ENCODE measurements at regions not wholly inside any gene's neighbourhood (a gene's known extent, or its start where the extent isn't known, plus 50 kb on each side); places are given as distances from the start of the nearest gene placed in this dataset.
"Not testable (repeated sequence)": the region's sequence is repeated elsewhere in the genome, so short reads cannot be mapped to it uniquely, and the experiment has no call there.

DNA sequence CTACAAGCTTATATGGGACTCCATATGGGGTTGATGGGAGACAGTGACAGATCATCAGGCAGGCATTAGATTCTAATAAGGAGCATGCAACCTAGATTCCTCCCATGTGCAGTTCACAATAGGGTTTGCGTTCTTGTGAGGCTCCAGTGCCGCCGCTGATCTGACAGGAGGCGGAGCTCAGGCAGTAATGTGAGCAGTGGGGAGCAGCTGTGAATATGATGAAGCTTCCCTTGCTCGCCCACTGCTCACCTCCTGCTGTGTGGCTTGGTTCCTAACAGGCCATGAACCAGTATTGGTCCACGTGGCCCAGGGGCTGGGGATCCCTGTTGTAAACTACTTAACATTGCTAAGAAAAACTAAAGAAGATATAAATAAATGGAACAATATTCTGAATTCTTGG, 378.4 kb downstream of the KCNRG start:
- DNase-seq (ENCODE audit: low spot score) (no peak), ATAC-seq (ENCODE audit: low FRiP score) (no peak)
- TF ChIP-seq, protein P1, sequence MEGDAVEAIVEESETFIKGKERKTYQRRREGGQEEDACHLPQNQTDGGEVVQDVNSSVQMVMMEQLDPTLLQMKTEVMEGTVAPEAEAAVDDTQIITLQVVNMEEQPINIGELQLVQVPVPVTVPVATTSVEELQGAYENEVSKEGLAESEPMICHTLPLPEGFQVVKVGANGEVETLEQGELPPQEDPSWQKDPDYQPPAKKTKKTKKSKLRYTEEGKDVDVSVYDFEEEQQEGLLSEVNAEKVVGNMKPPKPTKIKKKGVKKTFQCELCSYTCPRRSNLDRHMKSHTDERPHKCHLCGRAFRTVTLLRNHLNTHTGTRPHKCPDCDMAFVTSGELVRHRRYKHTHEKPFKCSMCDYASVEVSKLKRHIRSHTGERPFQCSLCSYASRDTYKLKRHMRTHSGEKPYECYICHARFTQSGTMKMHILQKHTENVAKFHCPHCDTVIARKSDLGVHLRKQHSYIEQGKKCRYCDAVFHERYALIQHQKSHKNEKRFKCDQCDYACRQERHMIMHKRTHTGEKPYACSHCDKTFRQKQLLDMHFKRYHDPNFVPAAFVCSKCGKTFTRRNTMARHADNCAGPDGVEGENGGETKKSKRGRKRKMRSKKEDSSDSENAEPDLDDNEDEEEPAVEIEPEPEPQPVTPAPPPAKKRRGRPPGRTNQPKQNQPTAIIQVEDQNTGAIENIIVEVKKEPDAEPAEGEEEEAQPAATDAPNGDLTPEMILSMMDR (IDR thresholded peaks at IDR 0.05): no peak

DNA sequence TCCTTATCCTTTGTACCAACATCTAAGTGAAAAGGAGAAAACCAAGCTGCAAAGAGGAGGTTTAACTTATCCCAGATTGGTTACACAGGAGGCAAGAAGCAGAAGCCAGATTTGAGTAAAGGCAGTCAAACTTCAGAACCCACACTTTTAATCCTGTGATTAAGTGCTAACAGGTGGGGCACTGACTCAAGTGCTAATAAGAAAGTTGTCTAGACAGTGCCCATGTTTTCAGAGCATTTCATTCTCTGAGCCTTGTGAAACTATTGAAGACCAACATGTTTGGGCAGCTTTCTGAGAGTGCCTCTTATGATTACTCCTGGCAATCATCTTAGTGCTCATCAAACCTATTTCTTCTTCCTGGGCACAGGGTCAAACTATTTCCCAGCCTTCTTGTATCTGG, 380.8 kb downstream of the KCNRG start:
- TF ChIP-seq, protein P1 (IDR thresholded peaks at IDR 0.05): no peak
- DNase-seq (ENCODE audit: low spot score): no peak
- no peak for ATAC-seq (ENCODE audit: low FRiP score)

- not testable (repeated sequence) for DNase-seq (ENCODE audit: low spot score); ATAC-seq (ENCODE audit: low FRiP score)
Measured at GRCh38 chr13:50396618-50397017, 381.4 kb downstream of the KCNRG start.

DNA sequence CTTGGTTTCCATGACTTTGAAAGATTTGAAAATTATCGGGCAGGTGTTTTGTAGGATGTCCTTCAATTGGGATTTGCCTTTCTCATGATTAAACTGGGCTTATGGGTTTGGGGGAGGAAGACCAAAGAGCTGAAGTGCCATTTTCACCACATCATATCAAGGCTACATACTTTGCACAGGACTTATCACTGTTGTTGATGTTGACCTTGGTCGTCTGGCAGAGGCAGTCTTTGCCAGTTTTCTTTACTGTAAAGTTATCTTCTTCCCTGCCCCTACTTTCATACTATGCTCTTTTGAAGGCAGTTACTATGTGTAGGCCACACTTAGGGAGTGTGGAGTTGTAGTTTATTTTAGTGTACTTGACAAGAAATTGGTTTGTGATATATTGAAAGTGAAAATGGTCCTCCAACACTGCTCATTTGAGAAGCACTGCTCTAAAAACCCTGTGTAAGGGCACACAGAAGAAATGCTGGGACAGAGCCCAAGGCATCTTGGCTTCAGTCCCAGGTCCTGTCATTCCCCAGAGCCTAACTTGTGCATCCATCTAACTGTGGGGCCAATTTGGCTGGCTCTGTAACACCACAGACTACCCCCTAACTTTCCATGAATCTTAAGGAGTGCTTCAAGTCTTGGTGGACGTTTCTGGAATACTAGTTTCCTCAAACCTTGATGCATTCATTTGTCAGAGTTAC, 384.9 kb downstream of the KCNRG start:
- DNase-seq (ENCODE audit: low spot score) (no peak), ATAC-seq (ENCODE audit: low FRiP score) (no peak)
- TF ChIP-seq, protein P1 (IDR thresholded peaks at IDR 0.05): no peak

- DNase-seq (ENCODE audit: low spot score): no peak
- TF ChIP-seq, protein P1 (IDR thresholded peaks at IDR 0.05): no peak
- peak; percentile 73 for ATAC-seq (ENCODE audit: low FRiP score)
Measured at GRCh38 chr13:50401049-50401505, 385.8 kb downstream of the KCNRG start.

- peak; percentile 64 for ATAC-seq (ENCODE audit: low FRiP score)
- no peak for DNase-seq (ENCODE audit: low spot score)
- TF ChIP-seq, protein P1 (IDR thresholded peaks at IDR 0.05): no peak
Measured at GRCh38 chr13:50401721-50402465, 386.6 kb downstream of the KCNRG start.

DNA sequence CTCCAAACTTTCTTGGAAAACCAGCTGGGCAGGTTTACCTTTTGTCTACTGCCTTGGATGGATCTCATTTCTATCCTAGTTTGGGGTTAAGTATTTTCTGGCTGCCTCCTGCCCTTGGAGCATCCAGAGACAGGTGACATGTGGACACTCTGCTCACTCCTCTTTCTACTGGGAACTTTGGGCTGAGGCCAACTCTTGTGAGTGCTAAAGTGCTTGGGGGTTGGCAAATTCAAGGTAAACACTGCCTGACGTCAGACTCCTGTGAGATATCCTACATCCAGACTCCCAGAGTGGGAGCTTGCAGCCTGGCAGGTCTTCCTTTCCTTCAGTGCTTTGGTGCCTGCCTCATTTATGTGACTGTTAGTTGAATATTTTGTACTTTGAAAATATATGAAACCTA, 388.1 kb downstream of the KCNRG start:
- no peak for DNase-seq (ENCODE audit: low spot score)
- no peak for ATAC-seq (ENCODE audit: low FRiP score)
- TF ChIP-seq, protein P1 (IDR thresholded peaks at IDR 0.05): no peak
